ENCODE measurements at regions not wholly inside any gene's neighbourhood (a gene's known extent, or its start where the extent isn't known, plus 50 kb on each side); places are given as distances from the start of the nearest gene placed in this dataset.

- Histone ChIP-seq H3K27me3 (ENCODE audit: control insufficient read depth, insufficient read depth, low read length) (no peaks in the 10 kb centered on the region), H3K4me1 (ENCODE audit: control insufficient read depth, insufficient read depth, low read length) (no peaks in the 10 kb centered on the region), H3K9me3 (ENCODE audit: control insufficient read depth, low read depth, low read length) (no peaks in the 10 kb centered on the region), H3K36me3 (ENCODE audit: control insufficient read depth, insufficient read depth, low read length) (no peaks in the 10 kb centered on the region), H3K27ac (ENCODE audit: low read length) (no peak overlapping the region), H3K4me3 (ENCODE audit: low read length) (no peak overlapping the region)
- DNase-seq, result no peak
- no CpG with 5 or more reads among the region's 1 CpG for WGBS (ENCODE audit: insufficient coverage, low lambda C conversion rate)
These were observed 228.0 kb upstream of the LDB2 start for GRCh38 chr4:17126321-17126966.

GRCh38 chr4:17124767-17125166 is 226.3 kb upstream of the LDB2 start:
- Histone ChIP-seq H3K36me3 (ENCODE audit: control insufficient read depth, insufficient read depth, low read length) (no peaks in the 10 kb centered on the region), H3K4me3 (ENCODE audit: low read length) (no peak overlapping the region), H3K27ac (ENCODE audit: low read length) (no peak overlapping the region), H3K27me3 (ENCODE audit: control insufficient read depth, insufficient read depth, low read length) (no peaks in the 10 kb centered on the region), H3K9me3 (ENCODE audit: control insufficient read depth, low read depth, low read length) (no peaks in the 10 kb centered on the region), H3K4me1 (ENCODE audit: control insufficient read depth, insufficient read depth, low read length) (no peaks in the 10 kb centered on the region)
- DNase-seq, result no peak
- WGBS (ENCODE audit: insufficient coverage, low lambda C conversion rate), result 100% methylated on average over 3 of the region's 4 CpGs

- no peaks in the 10 kb centered on the region for H3K36me3 ChIP-seq (ENCODE audit: control insufficient read depth, insufficient read depth, low read length)
- WGBS (ENCODE audit: insufficient coverage, low lambda C conversion rate), result 80% methylated on average over 1 of the region's 1 CpG
- H3K4me1 ChIP-seq (ENCODE audit: control insufficient read depth, insufficient read depth, low read length), result no peaks in the 10 kb centered on the region
- H3K4me3 ChIP-seq (ENCODE audit: low read length), result no peak overlapping the region
- no peaks in the 10 kb centered on the region for H3K9me3 ChIP-seq (ENCODE audit: control insufficient read depth, low read depth, low read length)
- H3K27ac ChIP-seq (ENCODE audit: low read length), result no peak overlapping the region
- no peaks in the 10 kb centered on the region for H3K27me3 ChIP-seq (ENCODE audit: control insufficient read depth, insufficient read depth, low read length)
- no peak for DNase-seq
These were observed 222.3 kb upstream of the LDB2 start for GRCh38 chr4:17120761-17121160.

GRCh38 chr4:17117746-17118145 is 219.3 kb upstream of the LDB2 start:
- H3K9me3 ChIP-seq (ENCODE audit: control insufficient read depth, low read depth, low read length), result no peaks in the 10 kb centered on the region
- no peaks in the 10 kb centered on the region for H3K4me1 ChIP-seq (ENCODE audit: control insufficient read depth, insufficient read depth, low read length)
- WGBS (ENCODE audit: insufficient coverage, low lambda C conversion rate), result 100% methylated on average over 3 of the region's 4 CpGs
- H3K27ac ChIP-seq (ENCODE audit: low read length), result no peak overlapping the region
- DNase-seq, result no peak
- H3K36me3 ChIP-seq (ENCODE audit: control insufficient read depth, insufficient read depth, low read length), result no peaks in the 10 kb centered on the region
- H3K27me3 ChIP-seq (ENCODE audit: control insufficient read depth, insufficient read depth, low read length), result no peaks in the 10 kb centered on the region
- no peak overlapping the region for H3K4me3 ChIP-seq (ENCODE audit: low read length)

GRCh38 chr4:17115583-17115982 is 217.1 kb upstream of the LDB2 start:
- no peak overlapping the region for H3K4me3 ChIP-seq (ENCODE audit: low read length)
- DNase-seq, result no peak
- WGBS (ENCODE audit: insufficient coverage, low lambda C conversion rate), result no CpG with 5 or more reads among the region's 5 CpGs

GRCh38 chr4:17112292-17112659 is 213.8 kb upstream of the LDB2 start:
- Histone ChIP-seq H3K36me3 (ENCODE audit: control insufficient read depth, insufficient read depth, low read length) (no peaks in the 10 kb centered on the region), H3K27me3 (ENCODE audit: control insufficient read depth, insufficient read depth, low read length) (no peaks in the 10 kb centered on the region), H3K9me3 (ENCODE audit: control insufficient read depth, low read depth, low read length) (no peaks in the 10 kb centered on the region), H3K4me1 (ENCODE audit: control insufficient read depth, insufficient read depth, low read length) (no peaks in the 10 kb centered on the region), H3K4me3 (ENCODE audit: low read length) (no peak overlapping the region), H3K27ac (ENCODE audit: low read length) (no peak overlapping the region)
- WGBS (ENCODE audit: insufficient coverage, low lambda C conversion rate), result no CpG with 5 or more reads among the region's 4 CpGs
- no peak for DNase-seq

More at GRCh38 chr4:17115583-17115982, 217.1 kb upstream of the LDB2 start:
- H3K36me3 ChIP-seq (ENCODE audit: control insufficient read depth, insufficient read depth, low read length), result no peaks in the 10 kb centered on the region
- H3K27ac ChIP-seq (ENCODE audit: low read length), result no peak overlapping the region
- H3K4me1 ChIP-seq (ENCODE audit: control insufficient read depth, insufficient read depth, low read length), result no peaks in the 10 kb centered on the region
- no peaks in the 10 kb centered on the region for H3K9me3 ChIP-seq (ENCODE audit: control insufficient read depth, low read depth, low read length)
- no peaks in the 10 kb centered on the region for H3K27me3 ChIP-seq (ENCODE audit: control insufficient read depth, insufficient read depth, low read length)

- no peaks in the 10 kb centered on the region for H3K4me1 ChIP-seq (ENCODE audit: control insufficient read depth, insufficient read depth, low read length)
- H3K27me3 ChIP-seq (ENCODE audit: control insufficient read depth, insufficient read depth, low read length), result no peaks in the 10 kb centered on the region
- H3K36me3 ChIP-seq (ENCODE audit: control insufficient read depth, insufficient read depth, low read length), result no peaks in the 10 kb centered on the region
- no peak for DNase-seq
- H3K27ac ChIP-seq (ENCODE audit: low read length), result no peak overlapping the region
- no peak overlapping the region for H3K4me3 ChIP-seq (ENCODE audit: low read length)
- 83% methylated on average over 1 of the region's 2 CpGs for WGBS (ENCODE audit: insufficient coverage, low lambda C conversion rate)
- no peaks in the 10 kb centered on the region for H3K9me3 ChIP-seq (ENCODE audit: control insufficient read depth, low read depth, low read length)
These were observed 210.7 kb upstream of the LDB2 start for GRCh38 chr4:17109126-17109525.

- no peak overlapping the region for H3K27ac ChIP-seq (ENCODE audit: low read length)
- WGBS (ENCODE audit: insufficient coverage, low lambda C conversion rate), result no CpG with 5 or more reads among the region's 1 CpG
- no peak overlapping the region for H3K4me3 ChIP-seq (ENCODE audit: low read length)
- no peaks in the 10 kb centered on the region for H3K27me3 ChIP-seq (ENCODE audit: control insufficient read depth, insufficient read depth, low read length)
- H3K9me3 ChIP-seq (ENCODE audit: control insufficient read depth, low read depth, low read length), result no peaks in the 10 kb centered on the region
- no peaks in the 10 kb centered on the region for H3K36me3 ChIP-seq (ENCODE audit: control insufficient read depth, insufficient read depth, low read length)
- DNase-seq, result no peak
- H3K4me1 ChIP-seq (ENCODE audit: control insufficient read depth, insufficient read depth, low read length), result no peaks in the 10 kb centered on the region
These were observed 204.8 kb upstream of the LDB2 start for GRCh38 chr4:17103231-17103630.

- no peak overlapping the region for H3K4me3 ChIP-seq (ENCODE audit: low read length)
- no peaks in the 10 kb centered on the region for H3K36me3 ChIP-seq (ENCODE audit: control insufficient read depth, insufficient read depth, low read length)
- peaks cover 3% of the 10 kb centered on the region for H3K4me1 ChIP-seq (ENCODE audit: control insufficient read depth, insufficient read depth, low read length)
- H3K9me3 ChIP-seq (ENCODE audit: control insufficient read depth, low read depth, low read length), result no peaks in the 10 kb centered on the region
- DNase-seq, result no peak
- no CpG with 5 or more reads among the region's 2 CpGs for WGBS (ENCODE audit: insufficient coverage, low lambda C conversion rate)
- no peak overlapping the region for H3K27ac ChIP-seq (ENCODE audit: low read length)
- no peaks in the 10 kb centered on the region for H3K27me3 ChIP-seq (ENCODE audit: control insufficient read depth, insufficient read depth, low read length)
These were observed 200.6 kb upstream of the LDB2 start for GRCh38 chr4:17098996-17099395.

- no peaks in the 10 kb centered on the region for H3K27me3 ChIP-seq (ENCODE audit: control insufficient read depth, insufficient read depth, low read length)
- H3K36me3 ChIP-seq (ENCODE audit: control insufficient read depth, insufficient read depth, low read length), result no peaks in the 10 kb centered on the region
- no peaks in the 10 kb centered on the region for H3K9me3 ChIP-seq (ENCODE audit: control insufficient read depth, low read depth, low read length)
- DNase-seq, result no peak
- peaks cover 3% of the 10 kb centered on the region for H3K4me1 ChIP-seq (ENCODE audit: control insufficient read depth, insufficient read depth, low read length)
- H3K27ac ChIP-seq (ENCODE audit: low read length), result no peak overlapping the region
- WGBS (ENCODE audit: insufficient coverage, low lambda C conversion rate), result no CpG with 5 or more reads among the region's 4 CpGs
- H3K4me3 ChIP-seq (ENCODE audit: low read length), result no peak overlapping the region
These were observed 200.0 kb upstream of the LDB2 start for GRCh38 chr4:17098401-17098800.

- Histone ChIP-seq H3K36me3 (ENCODE audit: control insufficient read depth, insufficient read depth, low read length) (no peaks in the 10 kb centered on the region), H3K27ac (ENCODE audit: low read length) (no peak overlapping the region), H3K4me3 (ENCODE audit: low read length) (no peak overlapping the region), H3K4me1 (ENCODE audit: control insufficient read depth, insufficient read depth, low read length) (peaks cover 3% of the 10 kb centered on the region), H3K27me3 (ENCODE audit: control insufficient read depth, insufficient read depth, low read length) (no peaks in the 10 kb centered on the region), H3K9me3 (ENCODE audit: control insufficient read depth, low read depth, low read length) (no peaks in the 10 kb centered on the region)
- WGBS (ENCODE audit: insufficient coverage, low lambda C conversion rate), result 40% methylated on average over 1 of the region's 1 CpG
- no peak for DNase-seq
These were observed 198.9 kb upstream of the LDB2 start for GRCh38 chr4:17097362-17097761.
